ENCODE measurements at regions not wholly inside any gene's neighbourhood (a gene's known extent, or its start where the extent isn't known, plus 50 kb on each side); places are given as distances from the start of the nearest gene placed in this dataset.
"Not testable (repeated sequence)": the region's sequence is repeated elsewhere in the genome, so short reads cannot be mapped to it uniquely, and the experiment has no call there.

DNA sequence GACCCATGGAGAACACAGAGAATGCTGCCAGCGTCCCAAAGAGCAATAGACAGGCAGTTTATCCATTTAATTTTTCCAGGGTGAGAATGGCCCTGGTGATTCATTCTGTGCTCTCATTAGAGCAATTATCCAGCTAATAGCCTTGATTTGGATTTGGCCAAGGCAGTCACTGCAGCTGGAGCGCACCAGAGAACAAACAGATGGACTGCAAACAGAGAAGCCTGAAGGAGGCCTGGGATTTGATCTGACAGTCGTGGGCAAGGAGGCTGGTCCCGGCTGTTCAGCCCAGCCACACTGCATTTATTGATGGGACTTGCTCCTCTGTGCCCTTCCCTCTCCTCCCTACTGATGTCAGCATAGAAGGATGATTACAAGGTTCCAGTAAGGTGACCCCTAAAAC is 353.9 kb upstream of the C1orf174 start:
- FAIRE-seq: no peak
- no peak for TF ChIP-seq POLR2A (IDR thresholded peaks at IDR 0.05; ENCODE audit: low read depth, low read length)
- DNase-seq (ENCODE audit: insufficient read length, low spot score): no peak

DNA sequence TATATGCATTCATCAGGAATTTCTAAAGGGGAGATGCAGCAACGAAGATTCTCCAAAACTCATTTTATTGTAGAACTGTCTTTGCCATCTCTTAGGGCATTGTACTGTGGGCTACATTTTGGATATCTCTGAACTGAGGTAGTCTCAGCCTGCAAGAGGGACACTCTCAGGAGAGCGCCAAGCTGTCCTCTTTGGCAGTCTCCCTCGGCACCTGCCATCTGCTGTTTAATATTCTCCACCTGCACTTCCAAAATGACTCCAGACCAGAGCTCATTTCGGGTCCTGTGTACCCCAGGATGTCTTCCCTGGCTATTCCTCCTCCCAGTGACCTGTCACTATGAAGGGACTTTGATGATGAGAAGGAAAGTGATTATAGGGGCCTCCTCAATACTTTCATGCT is 356.3 kb upstream of the C1orf174 start:
- no peak for TF ChIP-seq POLR2A (IDR thresholded peaks at IDR 0.05; ENCODE audit: low read depth, low read length)
- FAIRE-seq: no peak

DNA sequence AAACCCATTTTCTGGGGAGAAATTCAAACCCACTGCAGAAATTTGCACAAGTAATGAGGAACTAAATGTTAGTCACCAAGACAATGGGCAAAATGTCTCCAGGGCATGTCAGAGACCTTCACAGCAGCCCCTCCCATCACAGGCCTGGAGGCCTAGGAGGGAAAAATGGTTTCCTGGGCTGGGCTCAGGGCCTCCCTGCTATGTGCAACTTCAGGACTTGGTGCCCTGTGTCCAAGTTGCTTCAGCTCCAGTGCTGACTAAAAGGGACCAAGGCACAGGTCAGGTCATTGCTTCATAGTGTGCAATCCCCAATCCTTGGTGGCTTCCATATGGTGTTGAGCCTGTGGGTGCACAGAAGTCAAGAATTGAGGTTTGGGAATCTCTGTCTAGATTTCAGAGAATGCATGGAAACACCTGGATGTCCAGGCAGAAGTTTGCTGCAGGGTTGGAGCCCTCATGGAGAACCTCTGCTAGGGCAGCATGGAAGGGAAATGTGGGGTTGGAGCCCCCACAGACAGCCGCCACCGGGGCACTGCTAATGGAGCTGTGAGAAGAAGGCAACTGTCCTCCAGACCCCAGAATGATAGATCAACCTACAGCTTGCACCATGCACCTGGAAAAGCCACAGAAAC is 358.2 kb upstream of the C1orf174 start:
- not testable (repeated sequence) for FAIRE-seq; DNase-seq (ENCODE audit: insufficient read length, low spot score)

More for the DNA sequence above, 356.3 kb upstream of the C1orf174 start:
- DNase-seq (ENCODE audit: insufficient read length, low spot score): no peak

DNA sequence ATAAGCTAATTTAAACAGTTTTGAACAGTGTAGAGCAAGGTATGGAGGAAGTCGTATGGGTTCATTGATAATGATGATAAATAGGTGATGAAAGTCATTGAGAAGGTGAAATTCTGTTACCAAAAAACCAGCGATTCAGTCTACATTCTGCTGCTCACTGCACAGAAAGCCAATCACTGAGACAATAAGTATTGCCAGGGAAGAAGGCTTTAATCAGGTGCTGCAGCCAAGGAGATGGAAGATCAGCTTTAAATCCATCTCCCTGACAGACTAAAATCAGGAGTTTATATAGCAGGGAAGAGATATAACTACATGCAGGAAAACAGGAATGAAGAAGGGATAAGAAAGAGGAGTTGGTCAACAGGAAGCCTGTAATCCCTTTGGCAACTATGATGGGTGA is 361.3 kb upstream of the C1orf174 start:
- FAIRE-seq: no peak
- no peak for TF ChIP-seq POLR2A (IDR thresholded peaks at IDR 0.05; ENCODE audit: low read depth, low read length)
- no peak for DNase-seq (ENCODE audit: insufficient read length, low spot score)

DNA sequence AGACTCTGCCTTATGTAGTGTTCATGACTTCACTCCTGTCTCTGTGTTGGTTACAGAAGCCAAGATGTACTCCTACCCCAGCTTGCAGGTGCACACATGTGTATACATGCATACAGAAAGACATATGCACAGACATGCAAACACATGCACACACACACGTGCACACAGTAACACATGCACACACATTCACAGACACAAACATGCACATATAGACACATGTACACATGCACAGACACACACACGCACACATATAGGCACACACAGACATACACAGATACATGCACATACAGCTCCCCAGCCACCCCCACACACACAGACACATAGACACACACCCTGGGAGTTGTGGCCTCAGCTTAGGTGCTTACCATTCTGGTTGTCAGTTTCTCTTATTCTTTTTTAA is 362.6 kb upstream of the C1orf174 start:
- DNase-seq (ENCODE audit: insufficient read length, low spot score): no peak
- no peak for FAIRE-seq
- no peak for TF ChIP-seq POLR2A (IDR thresholded peaks at IDR 0.05; ENCODE audit: low read depth, low read length)

DNA sequence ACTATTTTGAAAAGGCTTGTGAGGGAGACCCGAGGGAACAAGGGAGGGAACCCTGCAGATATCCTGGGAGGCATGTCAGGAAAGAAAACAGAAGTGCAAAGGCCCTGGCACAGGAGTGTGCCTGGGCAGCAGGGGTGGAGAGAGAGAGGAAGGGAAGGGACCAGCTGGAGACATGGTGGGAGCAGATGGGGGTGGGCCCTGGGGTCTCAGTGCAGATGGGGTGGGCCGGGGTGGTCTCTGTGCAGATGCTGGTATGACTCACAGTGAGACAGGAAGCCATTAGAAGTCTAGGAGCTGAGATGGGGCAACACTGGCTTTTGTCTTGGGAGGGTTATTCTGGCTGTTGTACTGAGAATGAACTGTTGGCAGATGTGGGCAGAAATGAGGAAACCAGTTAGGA is 363.6 kb upstream of the C1orf174 start:
- FAIRE-seq (no peak), DNase-seq (ENCODE audit: insufficient read length, low spot score) (no peak)
- no peak for TF ChIP-seq POLR2A (IDR thresholded peaks at IDR 0.05; ENCODE audit: low read depth, low read length)

DNA sequence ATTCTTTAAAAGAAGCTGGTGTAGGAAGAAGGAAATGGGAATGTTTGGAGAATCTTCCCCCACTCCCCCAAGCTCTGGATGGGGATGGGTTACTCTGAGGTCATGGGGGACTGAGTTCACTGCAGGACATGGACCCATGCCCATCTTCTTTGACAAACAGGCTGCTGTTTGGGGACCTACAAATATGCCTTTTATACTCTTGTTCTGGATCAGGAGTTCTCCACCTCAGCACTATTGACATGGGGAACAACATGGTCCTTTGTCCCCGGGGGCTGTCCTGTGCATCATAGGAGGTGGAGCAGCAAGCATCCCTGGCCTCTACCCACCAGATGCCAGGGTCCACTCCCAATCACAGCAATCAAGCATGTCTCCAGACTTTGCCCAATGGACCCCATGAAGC is 365.8 kb upstream of the C1orf174 start:
- FAIRE-seq (no peak), DNase-seq (ENCODE audit: insufficient read length, low spot score) (no peak)
- no peak for TF ChIP-seq POLR2A (IDR thresholded peaks at IDR 0.05; ENCODE audit: low read depth, low read length)

DNA sequence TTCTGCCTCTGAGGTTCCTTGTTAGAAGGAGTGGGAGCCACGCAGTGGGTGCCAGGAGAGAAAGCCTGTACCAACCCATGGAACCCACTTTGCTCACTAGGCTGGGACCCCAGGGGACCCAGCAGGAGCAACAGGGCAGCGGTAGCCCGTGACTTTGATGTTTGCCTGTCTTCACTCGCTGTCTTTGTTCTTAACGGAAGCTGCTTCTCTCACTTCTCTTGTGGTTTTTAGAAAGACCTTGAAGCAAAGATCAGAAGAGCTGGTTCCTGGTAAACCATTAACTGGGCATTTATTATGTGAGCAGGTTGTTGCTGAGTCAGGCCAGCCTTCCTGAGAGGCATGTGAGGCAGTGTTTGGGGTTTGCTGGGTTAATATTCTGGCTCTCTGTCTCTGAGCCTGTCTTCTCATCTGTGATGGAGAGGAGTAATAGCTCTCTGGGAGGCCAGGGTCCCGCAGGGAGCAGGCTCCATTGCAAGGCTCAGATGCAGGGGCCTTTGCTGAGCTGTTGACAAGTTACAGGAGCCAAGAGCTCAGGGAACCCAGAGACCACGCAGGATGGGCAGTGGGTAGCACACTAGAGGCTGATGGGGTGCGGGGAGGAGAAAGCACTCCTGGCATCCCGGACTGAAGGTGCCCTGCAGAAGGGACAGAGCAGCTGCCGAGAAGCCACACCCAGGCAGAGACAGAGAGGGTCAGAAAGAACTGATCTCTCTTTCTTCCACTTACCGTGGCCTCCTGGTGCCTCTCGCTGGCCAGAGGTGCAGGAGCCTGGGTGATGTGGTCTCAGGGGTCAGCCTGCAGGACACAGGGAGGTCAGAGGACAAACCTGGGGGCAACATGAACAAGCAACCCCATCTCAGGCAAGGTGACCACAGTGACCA is 367.5 kb upstream of the C1orf174 start:
- FAIRE-seq: no peak
- DNase-seq (ENCODE audit: insufficient read length, low spot score): no peak
- no peak for TF ChIP-seq POLR2A (IDR thresholded peaks at IDR 0.05; ENCODE audit: low read depth, low read length)

DNA sequence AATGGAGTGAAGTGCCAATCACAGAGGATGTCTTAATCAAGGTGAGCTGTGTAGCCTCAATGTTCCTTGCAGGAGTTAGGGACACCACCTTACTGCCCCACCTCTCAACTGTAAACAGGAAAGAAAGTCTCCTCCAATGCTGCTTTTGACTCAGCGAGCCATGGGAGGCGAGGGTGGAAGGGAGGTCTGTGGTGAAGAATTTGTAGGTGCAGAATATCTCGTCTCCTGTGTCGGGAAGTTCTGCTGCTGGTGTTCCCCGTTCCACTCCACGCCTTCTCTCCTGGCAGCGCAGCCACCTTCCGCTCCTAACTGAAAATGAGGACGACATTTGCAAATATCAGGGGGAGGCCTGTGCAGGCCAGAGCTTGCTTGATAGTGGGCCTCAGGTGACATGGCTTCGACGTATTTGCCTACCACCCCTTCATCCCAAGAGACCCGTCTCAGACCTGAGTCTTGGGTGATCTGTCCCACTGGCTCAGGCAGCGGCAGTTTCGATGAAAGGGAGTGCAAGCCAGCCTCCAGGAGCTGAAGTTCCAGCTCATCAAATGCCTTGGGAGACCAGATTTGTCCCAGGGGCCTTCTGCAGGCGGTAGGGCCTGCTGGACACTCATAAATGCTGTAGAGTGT is 368.3 kb upstream of the C1orf174 start:
- DNase-seq (ENCODE audit: insufficient read length, low spot score) (no peak), FAIRE-seq (no peak)
- TF ChIP-seq POLR2A (IDR thresholded peaks at IDR 0.05; ENCODE audit: low read depth, low read length): no peak

DNA sequence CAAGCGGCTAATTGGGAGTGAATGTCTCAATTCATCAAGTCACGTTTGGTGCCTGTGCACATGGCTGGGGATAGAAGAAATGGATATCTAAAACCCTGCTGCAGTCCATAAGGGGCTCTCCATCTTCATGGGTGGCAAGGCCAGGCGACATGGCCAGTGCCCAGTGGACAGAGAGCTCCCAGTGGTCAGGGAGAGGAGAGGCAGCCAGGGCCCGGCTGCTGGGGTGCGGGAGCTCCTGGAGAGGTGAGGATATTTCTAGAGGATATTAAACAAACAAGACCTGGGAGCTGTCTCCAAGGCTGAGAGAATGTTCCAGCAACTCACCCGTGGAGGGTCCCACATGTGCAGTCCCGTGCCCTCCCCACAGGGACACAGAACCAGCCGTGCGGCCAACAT is 368.8 kb upstream of the C1orf174 start:
- FAIRE-seq: no peak
- TF ChIP-seq POLR2A (IDR thresholded peaks at IDR 0.05; ENCODE audit: low read depth, low read length): no peak

DNA sequence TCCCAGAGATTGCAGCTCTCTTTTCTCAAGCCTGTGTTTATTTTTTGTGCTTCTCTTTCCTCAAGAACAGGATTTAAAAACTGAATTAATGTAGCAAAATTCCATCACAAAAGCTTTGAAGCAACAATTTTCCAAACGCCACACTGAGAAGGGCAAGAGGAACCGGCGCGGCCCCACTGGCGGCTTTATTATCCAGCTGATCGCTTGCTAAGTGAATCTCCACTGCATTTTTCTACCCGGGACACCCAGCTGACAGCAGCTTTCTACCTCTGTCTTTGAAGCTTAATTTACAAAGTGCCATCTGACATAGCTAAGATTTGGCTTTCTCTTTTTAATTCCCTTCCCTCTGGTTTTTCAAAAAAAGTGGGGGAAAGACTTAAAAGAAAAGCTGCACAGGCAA is 369.3 kb upstream of the C1orf174 start:
- FAIRE-seq (no peak), DNase-seq (ENCODE audit: insufficient read length, low spot score) (no peak)
- TF ChIP-seq POLR2A (IDR thresholded peaks at IDR 0.05; ENCODE audit: low read depth, low read length): no peak

More for the DNA sequence above, 368.8 kb upstream of the C1orf174 start:
- no peak for DNase-seq (ENCODE audit: insufficient read length, low spot score)

DNA sequence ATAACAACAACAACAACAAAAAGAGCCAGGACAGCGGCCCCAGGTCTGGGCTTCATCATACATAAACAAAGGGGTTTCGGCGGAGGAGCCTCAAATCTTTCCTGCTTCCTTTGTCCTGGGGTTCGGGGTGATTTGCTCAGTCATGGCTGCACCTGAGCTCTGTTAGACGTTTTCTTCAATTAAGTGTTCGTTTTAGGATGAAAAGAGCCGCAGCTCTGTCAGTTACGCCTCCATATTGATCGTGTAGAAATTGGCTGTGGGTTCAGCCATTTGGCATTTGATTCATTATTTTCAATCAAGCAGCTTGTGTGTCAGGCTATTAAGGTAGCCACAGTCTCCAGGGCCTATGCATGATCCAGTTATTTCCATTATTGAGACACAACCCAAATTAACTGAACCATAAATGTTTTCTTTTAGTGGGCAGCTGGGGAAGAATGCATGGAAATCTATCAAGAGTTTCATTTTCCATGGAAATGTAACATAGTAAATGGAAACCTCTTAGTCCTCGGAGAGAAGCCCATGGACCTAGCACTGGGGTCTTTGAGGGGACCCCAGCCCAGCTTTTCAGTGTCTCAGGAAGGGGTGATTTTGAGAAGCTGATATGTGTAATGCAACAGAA is 370.0 kb upstream of the C1orf174 start:
- no peak for FAIRE-seq
- no peak for DNase-seq (ENCODE audit: insufficient read length, low spot score)
- no peak for TF ChIP-seq POLR2A (IDR thresholded peaks at IDR 0.05; ENCODE audit: low read depth, low read length)

DNA sequence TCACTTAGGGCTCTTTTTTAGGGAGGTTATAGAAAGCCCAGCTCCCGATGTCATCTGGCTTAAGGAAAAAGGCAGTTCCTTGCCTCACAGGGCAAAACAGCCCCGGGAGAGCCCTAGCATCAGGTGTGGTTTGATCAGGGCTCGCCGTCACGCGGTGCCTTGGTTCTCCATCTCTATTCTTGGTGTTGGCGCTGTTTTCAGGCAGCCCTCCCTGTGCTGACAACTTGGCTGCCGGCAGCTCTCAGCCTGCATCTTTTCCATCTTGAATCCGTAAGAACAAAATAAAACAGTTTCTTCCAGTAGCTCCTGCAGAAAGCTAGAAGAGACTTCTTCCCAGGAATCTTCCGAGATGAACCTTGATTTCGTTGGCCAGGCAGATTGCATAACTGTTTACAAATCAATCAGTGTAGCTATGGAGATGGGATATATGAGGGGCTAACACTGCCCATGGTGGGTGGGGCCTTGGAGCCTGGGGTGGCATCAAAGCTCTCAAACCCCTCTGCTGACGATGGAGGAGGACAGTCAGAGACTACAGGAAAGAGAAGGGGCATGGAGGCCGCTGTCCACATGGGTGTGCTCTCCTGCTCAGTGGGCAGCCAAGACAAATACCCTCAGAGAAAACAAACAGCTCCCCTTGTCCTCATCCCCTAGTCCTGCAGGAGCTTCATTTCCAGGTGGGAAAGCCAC is 370.7 kb upstream of the C1orf174 start:
- TF ChIP-seq POLR2A (IDR thresholded peaks at IDR 0.05; ENCODE audit: low read depth, low read length): no peak
- no peak for DNase-seq (ENCODE audit: insufficient read length, low spot score)
- no peak for FAIRE-seq
